ENCODE measurements at regions not wholly inside any gene's neighbourhood (a gene's known extent, or its start where the extent isn't known, plus 50 kb on each side); places are given as distances from the start of the nearest gene placed in this dataset.

- TF ChIP-seq CTCF (conservative IDR thresholded peaks at IDR 0.05 in 1 of 2, IDR thresholded peaks at IDR 0.05 in 1 of 2; ENCODE audit: low read depth in 1 of 2, low read length in 2 of 2): no peak
- peak; percentile 49 for TF ChIP-seq EZH2 (IDR thresholded peaks at IDR 0.05; ENCODE audit: low read length, missing control alignments)
Measured at GRCh38 chr20:51221791-51222408, 199.0 kb upstream of the KCNG1 start.

All from fibroblast of lung (primary cell).